IMR-90 (cell line): ENCODE measurements at regions not wholly inside any gene's neighbourhood (a gene's known extent, or its start where the extent isn't known, plus 50 kb on each side); places are given as distances from the start of the nearest gene placed in this dataset.

Experiments used
- ATAC-seq: fragments of 200-7000 bp; cut with Tn5 transposase; 2 replicates; pipeline ENCODE4 v1.9.1; 2020; ENCODE audit warnings: low read depth, mild to moderate bottlenecking, moderate library complexity
- BruUV-seq: library from RNA; stranded (reverse); fragments of 400-500 nt; replicated peaks from 2 replicates; lab custom pipeline; 2021; lab: Mats Ljungman, UMichigan
- CTCF ChIA-PET: fragments of 300-600 bp; formaldehyde crosslinking; extraction: SDS; loops from one replicate; lab custom pipeline; 2021; ENCODE audit warnings: antibody characterized with exemption; lab: Yijun Ruan, JAX
- POLR2A ChIA-PET: fragments of 300-600 bp; sonication (Branson Sonifier 250); formaldehyde crosslinking; loops from one replicate; lab custom pipeline; 2022; ENCODE audit warnings: antibody characterized with exemption; ENCODE audit not compliant: unreplicated experiment; lab: Charles Lee
- DNase-seq: peaks from one replicate; pipeline ENCODE4 v3.0.0; 2013
- H2AFZ ChIP-seq: replicated peaks from 2 replicates; pipeline ENCODE3; 2013; ENCODE audit warnings: low read length, mild to moderate bottlenecking; ENCODE audit not compliant: poor library complexity
- H2AK5ac ChIP-seq: 2 replicates; pipeline ENCODE4 v1.6.1; 2013; ENCODE audit warnings: low read depth, low read length, inconsistent platforms
- H2AK9ac ChIP-seq: replicated peaks from 2 replicates; pipeline ENCODE3; 2013; ENCODE audit warnings: mild to moderate bottlenecking, low read depth, low read length, moderate library complexity; ENCODE audit not compliant: poor library complexity
- H2BK120ac ChIP-seq: 2 replicates; pipeline ENCODE4 v1.6.1; 2013; ENCODE audit warnings: low read depth, low read length, inconsistent platforms
- H2BK15ac ChIP-seq: 3 replicates; pipeline ENCODE4 v1.6.1; 2013; ENCODE audit warnings: low read depth, low read length, inconsistent platforms
- H2BK20ac ChIP-seq: 2 replicates; pipeline ENCODE4 v1.6.1; 2013; ENCODE audit warnings: low read depth, mild to moderate bottlenecking, inconsistent platforms, low read length, moderate library complexity
- H2BK5ac ChIP-seq: 2 replicates; pipeline ENCODE4 v1.6.1; 2013; ENCODE audit warnings: mild to moderate bottlenecking, low read depth, low read length, inconsistent platforms; ENCODE audit not compliant: poor library complexity, severe bottlenecking
- H3K14ac ChIP-seq: replicated peaks from 2 replicates; pipeline ENCODE4 v1.6.1; 2013; ENCODE audit warnings: low read depth, low read length, inconsistent platforms
- H3K18ac ChIP-seq: 2 replicates; pipeline ENCODE4 v1.6.1; 2013; ENCODE audit warnings: low read depth, low read length, control low read depth
- H3K23ac ChIP-seq: 2 replicates; pipeline ENCODE4 v1.6.1; 2013; ENCODE audit warnings: low read depth, low read length, inconsistent platforms
- H3K27ac ChIP-seq: 2 replicates; pipeline ENCODE4 v1.5.1; 2013; ENCODE audit warnings: mild to moderate bottlenecking, control low read depth, low read length; ENCODE audit not compliant: insufficient read depth
- H3K27me3 ChIP-seq: 2 replicates; pipeline ENCODE4 v1.6.1; 2013; ENCODE audit warnings: low read length; ENCODE audit not compliant: control insufficient read depth, insufficient read depth
- H3K36me3 ChIP-seq: 2 replicates; pipeline ENCODE4 v1.6.1; 2013; ENCODE audit warnings: low read length, mixed read lengths; ENCODE audit not compliant: control insufficient read depth, insufficient read depth
- H3K4ac ChIP-seq: 2 replicates; pipeline ENCODE4 v1.6.1; 2013; ENCODE audit warnings: low read depth, low read length, inconsistent platforms
- H3K4me1 ChIP-seq: 2 replicates; pipeline ENCODE4 v1.6.1; 2013; ENCODE audit warnings: low read length, mixed read lengths; ENCODE audit not compliant: control insufficient read depth, insufficient read depth
- H3K4me2 ChIP-seq: 2 replicates; pipeline ENCODE4 v1.6.1; 2013; ENCODE audit warnings: low read depth, mild to moderate bottlenecking, control low read depth, low read length, moderate library complexity
- H3K4me3 ChIP-seq: 2 replicates; pipeline ENCODE4 v1.5.1; 2013; ENCODE audit warnings: low read depth, mild to moderate bottlenecking, control low read depth, low read length, moderate library complexity; ENCODE audit not compliant: insufficient read depth
- H3K56ac ChIP-seq: 2 replicates; pipeline ENCODE4 v1.6.1; 2013; ENCODE audit warnings: low read length, inconsistent platforms; ENCODE audit not compliant: insufficient read depth; ENCODE audit errors: extremely low read depth
- H3K79me1 ChIP-seq, 2 experiments: 2 replicates each; pipeline ENCODE4 v1.6.1; 2013; ENCODE audit warnings: low read length in 2 of 2, inconsistent platforms in 1 of 2, low read depth in 1 of 2
- H3K9ac ChIP-seq: 2 replicates; pipeline ENCODE4 v1.6.1; 2013; ENCODE audit warnings: low read depth, low read length, control low read depth
- H3K9me1 ChIP-seq: 2 replicates; pipeline ENCODE4 v1.6.1; 2013; ENCODE audit warnings: low read length, inconsistent platforms; ENCODE audit not compliant: insufficient read depth
- H3K9me3 ChIP-seq: 2 replicates; pipeline ENCODE4 v1.6.1; 2013; ENCODE audit warnings: low read length; ENCODE audit not compliant: control insufficient read depth, insufficient read depth
- H4K20me1 ChIP-seq: 2 replicates; pipeline ENCODE4 v1.6.1; 2013; ENCODE audit warnings: low read length, inconsistent platforms; ENCODE audit not compliant: insufficient read depth
- H4K5ac ChIP-seq: 2 replicates; pipeline ENCODE4 v1.6.1; 2013; ENCODE audit warnings: mild to moderate bottlenecking, low read depth, low read length, control low read depth
- H4K8ac ChIP-seq, 2 experiments: 2 replicates each; pipeline ENCODE4 v1.6.1; 2013; ENCODE audit warnings: low read depth in 2 of 2, low read length in 2 of 2, control low read depth in 1 of 2, inconsistent platforms in 1 of 2
- H4K91ac ChIP-seq: 2 replicates; pipeline ENCODE4 v1.6.1; 2013; ENCODE audit warnings: low read depth, low read length, inconsistent platforms; ENCODE audit not compliant: insufficient read depth
- CEBPB ChIP-seq: IDR thresholded peaks from 2 replicates; pipeline ENCODE4 v1.6.1; 2012; ENCODE audit warnings: low read depth, low read length, improper control_type of control experiment
- CHD1 ChIP-seq: IDR thresholded peaks from 2 replicates; pipeline ENCODE4 v1.6.1; 2012; ENCODE audit warnings: low read depth, low read length, improper control_type of control experiment
- MAFK ChIP-seq: IDR thresholded peaks from 2 replicates; pipeline ENCODE4 v1.6.1; 2012; ENCODE audit warnings: low read depth, low read length, improper control_type of control experiment
- POLR2A ChIP-seq: IDR thresholded peaks from 2 replicates; pipeline ENCODE4 v1.6.1; 2012; ENCODE audit warnings: mild to moderate bottlenecking, low read depth, low read length
- RCOR1 ChIP-seq: IDR thresholded peaks from 2 replicates; pipeline ENCODE4 v1.6.1; 2012; ENCODE audit warnings: mild to moderate bottlenecking, low read length, improper control_type of control experiment; ENCODE audit not compliant: insufficient replicate concordance
- SMC3 ChIP-seq: fragments of 150-350 bp; IDR thresholded peaks from 2 replicates; pipeline ENCODE4 v1.6.1; 2016; ENCODE audit warnings: low read depth, mild to moderate bottlenecking, antibody characterized with exemption, low read length, moderate library complexity
- WGBS, 2 experiments: methylation state at CpG; one replicate each; pipeline versions ENCODE4 v1.1.5 to v1.1.7; 2013; ENCODE audit warnings: missing lambda C conversion rate in 2 of 2; ENCODE audit not compliant: insufficient read length in 1 of 2; ENCODE audit errors: extremely low coverage in 2 of 2; 5-methylcytosine and 5-hydroxymethylcytosine counted together
- dilution Hi-C: fragments of 300-500 bp; cut with HindIII; formaldehyde crosslinking; loops from one replicate; pipeline ENCODE4 v1.14.3; 2018; ENCODE audit warnings: low sequenced_read_pairs; ENCODE audit not compliant: unreplicated experiment
- in situ Hi-C: fragments of 300-500 bp; cut with MboI; formaldehyde crosslinking; loops from 3 replicates; pipeline ENCODE4 v1.14.3; 2019; ENCODE audit warnings: low sequenced_read_pairs, inconsistent platforms, mixed read lengths
- intact Hi-C: fragments of 100-400 bp; cut with micrococcal nuclease; formaldehyde crosslinking; loops from 2 replicates; pipeline ENCODE4 v1.10.0; 2022
- TF ChIP-seq, protein P1 (sequence below): conservative IDR thresholded peaks from 2 replicates; pipeline ENCODE4 v1.5.1; 2012; ENCODE audit warnings: mild to moderate bottlenecking, low read depth, low read length, improper control_type of control experiment
- TF ChIP-seq, protein P2 (sequence below): fragments of 150-350 bp; IDR thresholded peaks from 2 replicates; pipeline ENCODE4 v1.6.1; 2016; ENCODE audit warnings: low read depth, mild to moderate bottlenecking, low read length, moderate library complexity, borderline replicate concordance

DNA sequence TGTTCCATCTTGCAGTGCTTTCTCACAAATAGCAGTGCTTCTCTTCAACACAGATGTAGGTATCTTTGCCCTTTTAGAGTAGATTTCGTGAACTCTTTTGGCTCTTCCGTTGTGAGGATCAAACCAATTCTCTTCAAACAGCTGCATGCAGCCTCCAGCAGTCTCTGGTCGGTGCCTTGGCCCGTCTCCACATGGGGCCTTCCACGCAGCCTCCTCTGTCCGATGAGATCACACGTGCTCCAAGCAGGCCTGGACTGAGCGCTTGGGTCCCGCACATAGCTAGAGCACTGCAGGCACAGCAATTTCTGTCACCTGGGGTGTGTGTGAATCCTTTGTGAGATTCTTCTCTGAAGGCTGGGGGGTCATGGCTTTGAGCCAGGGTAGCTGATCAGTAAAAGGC, 82.8 kb upstream of the KCNE2 start:
- peaks cover 46% of the 10 kb centered on the region for H3K27me3 ChIP-seq
- H2BK15ac ChIP-seq, result no peak overlapping the region
- no peak overlapping the region for H2BK120ac ChIP-seq
- no peak overlapping the region for H3K4ac ChIP-seq
- no peaks in the 10 kb centered on the region for H3K79me1 ChIP-seq
- in situ Hi-C loops, result no loop called here
- no peak overlapping the region for H4K91ac ChIP-seq
- no peak overlapping the region for H2AK9ac ChIP-seq
- no peak overlapping the region for H2BK20ac ChIP-seq
- no peak overlapping the region for H3K4me3 ChIP-seq
- no peak for ATAC-seq
- ChIA-PET CTCF (no interaction called here), POLR2A (no interaction called here)
- H3K9me1 ChIP-seq, result no peaks in the 10 kb centered on the region
- H3K18ac ChIP-seq, result no peak overlapping the region
- no peak overlapping the region for H2BK5ac ChIP-seq
- no peak overlapping the region for H3K14ac ChIP-seq
- DNase-seq, result no peak
- no peaks in the 10 kb centered on the region for H3K36me3 ChIP-seq
- TF ChIP-seq CHD1 (no peak), POLR2A (no peak), RCOR1 (no peak), SMC3 (no peak), CEBPB (no peak), MAFK (no peak)
- TF ChIP-seq, protein P1, sequence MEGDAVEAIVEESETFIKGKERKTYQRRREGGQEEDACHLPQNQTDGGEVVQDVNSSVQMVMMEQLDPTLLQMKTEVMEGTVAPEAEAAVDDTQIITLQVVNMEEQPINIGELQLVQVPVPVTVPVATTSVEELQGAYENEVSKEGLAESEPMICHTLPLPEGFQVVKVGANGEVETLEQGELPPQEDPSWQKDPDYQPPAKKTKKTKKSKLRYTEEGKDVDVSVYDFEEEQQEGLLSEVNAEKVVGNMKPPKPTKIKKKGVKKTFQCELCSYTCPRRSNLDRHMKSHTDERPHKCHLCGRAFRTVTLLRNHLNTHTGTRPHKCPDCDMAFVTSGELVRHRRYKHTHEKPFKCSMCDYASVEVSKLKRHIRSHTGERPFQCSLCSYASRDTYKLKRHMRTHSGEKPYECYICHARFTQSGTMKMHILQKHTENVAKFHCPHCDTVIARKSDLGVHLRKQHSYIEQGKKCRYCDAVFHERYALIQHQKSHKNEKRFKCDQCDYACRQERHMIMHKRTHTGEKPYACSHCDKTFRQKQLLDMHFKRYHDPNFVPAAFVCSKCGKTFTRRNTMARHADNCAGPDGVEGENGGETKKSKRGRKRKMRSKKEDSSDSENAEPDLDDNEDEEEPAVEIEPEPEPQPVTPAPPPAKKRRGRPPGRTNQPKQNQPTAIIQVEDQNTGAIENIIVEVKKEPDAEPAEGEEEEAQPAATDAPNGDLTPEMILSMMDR, result no peak
- TF ChIP-seq, protein P2, sequence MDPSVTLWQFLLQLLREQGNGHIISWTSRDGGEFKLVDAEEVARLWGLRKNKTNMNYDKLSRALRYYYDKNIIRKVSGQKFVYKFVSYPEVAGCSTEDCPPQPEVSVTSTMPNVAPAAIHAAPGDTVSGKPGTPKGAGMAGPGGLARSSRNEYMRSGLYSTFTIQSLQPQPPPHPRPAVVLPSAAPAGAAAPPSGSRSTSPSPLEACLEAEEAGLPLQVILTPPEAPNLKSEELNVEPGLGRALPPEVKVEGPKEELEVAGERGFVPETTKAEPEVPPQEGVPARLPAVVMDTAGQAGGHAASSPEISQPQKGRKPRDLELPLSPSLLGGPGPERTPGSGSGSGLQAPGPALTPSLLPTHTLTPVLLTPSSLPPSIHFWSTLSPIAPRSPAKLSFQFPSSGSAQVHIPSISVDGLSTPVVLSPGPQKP, result no peak
- 21% methylated on average over 3 of the region's 9 CpGs; no CpG with 5 or more reads in 1 of the 2 experiments for WGBS, 2 experiments
- intact Hi-C loops, result no loop called here
- peaks cover 6% of the 10 kb centered on the region for H3K9me3 ChIP-seq
- dilution Hi-C loops, result no loop called here
- no peaks in the 10 kb centered on the region for H4K20me1 ChIP-seq
- peak overlapping the region; percentile 3 for H2AFZ ChIP-seq
- no peaks in the 10 kb centered on the region for H3K4me1 ChIP-seq
- no TSS peak for BruUV-seq
- no peak overlapping the region for H3K27ac ChIP-seq
- H2AK5ac ChIP-seq, result no peak overlapping the region
- no peak overlapping the region for H4K8ac ChIP-seq
- H3K56ac ChIP-seq, result no peak overlapping the region
- no peak overlapping the region for H3K4me2 ChIP-seq
- H3K23ac ChIP-seq, result no peak overlapping the region
- no peak overlapping the region for H3K9ac ChIP-seq
- no peak overlapping the region for H4K5ac ChIP-seq
